ENCODE measurements at regions not wholly inside any gene's neighbourhood (a gene's known extent, or its start where the extent isn't known, plus 50 kb on each side); places are given as distances from the start of the nearest gene placed in this dataset.
"Not testable (repeated sequence)": the region's sequence is repeated elsewhere in the genome, so short reads cannot be mapped to it uniquely, and the experiment has no call there.

DNA sequence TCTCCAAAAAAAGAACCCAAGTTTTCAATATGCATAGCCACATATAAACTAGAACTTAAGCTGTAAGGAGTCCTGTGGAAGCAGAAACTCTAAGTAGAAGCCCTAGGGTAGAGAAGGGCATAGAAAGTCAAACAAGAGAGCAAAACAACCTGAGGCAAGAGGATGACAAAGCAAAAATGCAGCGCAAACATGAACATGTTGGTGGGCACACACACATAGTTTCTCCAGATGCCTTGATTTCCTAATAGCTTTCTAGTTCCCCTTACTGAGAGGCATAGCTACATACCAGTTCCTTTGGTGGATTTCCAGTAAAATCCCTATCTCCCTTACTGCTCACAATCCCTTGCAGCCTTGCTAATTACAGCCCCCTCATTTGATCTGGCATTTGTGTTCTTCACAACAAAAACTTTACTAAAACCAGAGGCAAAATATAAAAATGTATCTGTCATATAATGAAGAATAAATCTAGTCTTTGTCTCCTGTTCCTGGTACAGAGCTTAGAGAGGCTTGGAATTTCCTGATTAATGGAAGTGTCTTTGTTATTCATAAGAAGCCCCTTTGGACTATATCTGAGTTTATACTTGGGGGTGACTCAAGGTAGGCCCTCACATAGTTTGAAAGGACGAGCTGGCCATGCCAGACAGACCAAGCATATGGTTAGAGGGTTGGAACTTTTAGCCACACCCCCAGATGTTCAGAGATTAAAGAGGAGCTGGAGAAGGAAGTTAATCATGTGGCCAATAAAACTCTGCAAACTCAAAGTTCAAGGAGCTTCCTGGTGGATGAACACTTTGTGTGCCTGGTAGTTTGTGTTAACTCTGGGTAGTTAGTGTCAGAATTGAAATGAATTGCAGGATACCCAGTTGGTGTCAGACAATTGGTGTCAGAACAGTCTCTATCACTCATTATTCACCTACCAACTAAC is 52.7 kb upstream of the ZCCHC13 start:
- DNase-seq, result no peak

DNA sequence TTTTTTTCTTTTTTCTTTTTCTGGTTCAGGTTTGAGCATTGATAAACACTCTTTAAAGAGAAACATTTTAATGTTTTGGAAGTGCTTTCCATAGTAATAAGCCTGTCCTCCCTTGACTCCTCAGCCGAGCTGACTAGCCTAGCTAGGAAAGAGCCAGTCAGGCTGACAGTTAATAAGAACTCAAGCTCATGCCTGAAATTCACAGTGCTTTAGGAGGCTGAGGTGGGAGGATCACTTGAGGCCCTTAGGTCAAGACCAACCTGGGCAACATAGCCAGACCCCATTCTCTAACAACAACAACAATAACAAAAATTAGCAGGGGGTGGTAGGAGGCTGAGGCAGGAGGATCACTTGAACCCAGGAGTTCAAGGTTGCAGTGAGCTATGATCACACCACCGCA is 53.4 kb upstream of the ZCCHC13 start:
- DNase-seq, result no peak

DNA sequence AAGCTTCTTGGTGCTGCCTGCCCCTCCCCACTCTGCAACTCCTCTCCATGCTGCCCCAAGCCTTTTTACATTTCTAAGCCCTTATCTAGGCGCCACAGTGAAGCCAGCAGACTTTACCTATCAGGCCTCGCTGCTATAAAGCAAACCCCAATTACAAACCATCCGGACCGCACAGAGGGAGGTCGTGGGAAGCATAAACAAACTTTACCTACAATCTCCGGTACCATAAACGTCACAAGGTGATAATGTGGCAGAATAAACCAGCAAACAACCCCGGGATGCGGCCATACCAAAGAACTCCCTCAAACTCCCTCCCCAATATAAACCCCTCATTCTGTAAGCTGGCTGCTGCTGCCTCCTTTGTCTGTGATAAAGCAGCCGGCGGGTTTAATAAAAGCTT is 54.0 kb upstream of the ZCCHC13 start:
- DNase-seq, result no peak

DNA sequence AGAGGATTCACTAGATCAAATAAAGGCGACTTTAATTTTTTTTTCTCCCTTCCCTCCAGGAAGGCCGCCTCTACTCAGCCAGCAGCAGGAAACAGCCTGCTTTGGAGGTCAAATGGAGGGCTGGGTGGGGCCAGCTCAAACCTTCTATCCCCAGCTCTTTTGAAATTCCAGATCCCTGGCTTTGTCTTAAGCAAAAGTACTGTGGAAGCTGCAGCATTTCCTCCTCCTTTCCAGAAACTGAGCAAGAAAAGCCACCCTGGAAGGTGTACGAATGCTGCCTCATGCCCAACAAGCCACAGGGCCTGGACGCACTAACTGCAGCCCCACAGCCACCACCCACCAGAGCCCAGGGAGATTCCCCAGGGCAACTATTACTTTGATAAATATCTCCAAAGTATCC is 55.1 kb upstream of the ZCCHC13 start:
- DNase-seq, result no peak

GRCh38 chrX:74246524-74246923 is 57.5 kb upstream of the ZCCHC13 start:
- DNase-seq, result no peak

DNA sequence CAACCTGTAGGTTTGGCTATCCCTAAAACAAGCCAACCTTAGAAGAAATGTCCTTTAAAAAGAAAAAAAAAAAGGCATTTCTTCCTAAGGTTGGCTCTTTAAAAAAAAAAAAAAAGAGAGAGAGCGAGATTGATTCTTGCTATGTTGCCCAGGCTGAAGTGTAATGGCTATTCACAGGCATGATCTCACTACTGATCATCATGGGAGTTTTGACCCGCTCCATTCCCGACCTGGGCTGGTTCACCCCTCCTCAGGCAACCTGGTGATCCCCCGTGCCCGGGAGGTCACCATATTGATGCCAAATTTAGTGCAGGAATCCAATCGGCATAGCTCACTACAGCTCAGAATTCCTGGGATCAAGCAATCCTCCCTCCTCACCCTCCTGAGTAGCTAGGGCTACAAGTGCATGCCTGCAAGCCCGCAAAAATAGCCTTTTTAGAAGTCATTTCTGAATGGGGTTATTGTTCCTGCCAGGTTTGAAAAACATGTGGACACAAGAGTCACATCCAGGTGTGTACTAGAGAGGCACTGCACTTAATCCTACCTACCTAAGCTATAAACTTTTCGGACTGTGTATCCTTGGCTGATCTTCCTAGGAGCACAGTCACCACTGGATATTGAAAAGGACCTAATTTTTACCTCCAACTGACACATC is 61.4 kb upstream of the ZCCHC13 start:
- no peak for DNase-seq

- no peak for DNase-seq
Observed at GRCh38 chrX:74242050-74242449, 61.9 kb upstream of the ZCCHC13 start.

GRCh38 chrX:74238771-74239170 is 65.2 kb upstream of the ZCCHC13 start:
- DNase-seq, result no peak

- no peak for DNase-seq
Observed at GRCh38 chrX:74234818-74235217, 69.2 kb upstream of the ZCCHC13 start.

DNA sequence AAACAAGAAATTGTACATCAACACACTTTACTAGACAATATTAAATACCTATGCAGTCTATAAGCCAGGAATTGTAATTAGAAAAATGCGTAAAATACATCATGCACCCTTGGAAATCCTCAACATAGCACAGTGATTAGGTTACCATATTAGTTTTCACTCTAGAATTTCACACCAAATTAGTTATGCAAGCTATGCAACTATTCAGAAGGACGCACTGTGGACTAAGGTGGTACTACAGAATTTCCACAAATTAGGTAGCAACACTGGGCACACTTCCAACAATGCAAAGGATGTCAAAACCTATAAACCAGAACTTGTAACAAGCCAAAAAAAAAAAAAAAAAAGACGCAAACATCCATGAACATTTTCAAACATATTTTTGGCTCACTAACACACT is 71.1 kb upstream of the ZCCHC13 start:
- no peak for DNase-seq

DNA sequence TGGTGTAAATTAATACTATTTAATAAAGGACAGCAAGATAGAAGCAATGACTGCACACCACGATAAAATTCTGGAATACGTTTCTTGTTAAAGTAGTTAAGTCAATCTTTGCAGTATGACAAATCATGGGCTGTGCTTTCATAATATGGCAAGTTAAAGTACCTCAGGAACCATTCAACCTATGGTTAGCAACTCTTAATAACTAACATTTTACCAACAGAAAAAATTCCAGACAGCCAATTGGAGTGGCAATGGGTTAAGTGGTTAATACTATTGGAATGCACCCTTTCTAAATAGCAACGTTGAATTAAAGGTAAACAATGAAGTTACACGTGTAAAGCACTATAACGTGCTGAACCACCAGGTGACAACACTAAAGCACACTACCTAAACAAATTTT is 72.4 kb upstream of the ZCCHC13 start:
- no peak for DNase-seq

DNA sequence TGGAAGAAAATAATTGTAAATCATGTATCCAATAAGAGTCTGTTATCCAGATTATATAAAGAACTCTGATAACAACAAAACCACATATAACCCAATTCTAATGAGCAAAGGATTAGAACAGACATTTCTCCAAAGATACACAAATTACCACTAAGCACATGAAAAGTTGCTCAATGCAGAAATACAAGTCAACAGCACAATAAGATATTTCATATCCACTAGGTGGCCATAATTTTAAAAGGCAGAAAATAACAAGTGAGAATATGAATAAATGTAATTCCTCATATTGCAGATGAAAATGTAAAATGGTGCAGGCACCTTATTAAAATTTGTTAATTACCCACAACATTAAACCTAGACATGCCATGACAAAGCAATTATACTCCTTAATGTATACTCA is 73.9 kb upstream of the ZCCHC13 start:
- no peak for DNase-seq

- no peak for DNase-seq
Observed at GRCh38 chrX:74225111-74225510, 78.9 kb upstream of the ZCCHC13 start.

DNA sequence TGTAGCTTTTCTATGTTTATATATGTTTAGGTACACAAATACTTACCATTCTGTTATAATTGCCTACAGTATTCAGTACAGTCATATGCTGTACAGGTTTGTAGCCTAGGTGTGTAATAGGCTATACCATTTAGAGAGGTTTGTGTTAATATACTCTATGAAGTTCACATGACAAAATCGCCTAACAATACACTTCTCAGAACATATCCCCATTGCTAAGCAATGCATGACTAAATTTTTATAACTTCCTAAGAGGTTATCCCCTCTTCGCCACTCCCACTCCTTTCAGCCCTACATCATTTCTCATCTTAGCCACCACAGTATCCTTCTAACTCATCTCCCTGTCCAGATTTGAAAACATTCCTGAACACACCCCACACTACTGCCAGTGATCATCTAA is 83.7 kb upstream of the ZCCHC13 start:
- DNase-seq, result no peak

GRCh38 chrX:74218895-74219294 is 85.1 kb upstream of the ZCCHC13 start:
- DNase-seq, result no peak

GRCh38 chrX:74216421-74216820 is 87.6 kb upstream of the ZCCHC13 start:
- DNase-seq, result no peak

DNA sequence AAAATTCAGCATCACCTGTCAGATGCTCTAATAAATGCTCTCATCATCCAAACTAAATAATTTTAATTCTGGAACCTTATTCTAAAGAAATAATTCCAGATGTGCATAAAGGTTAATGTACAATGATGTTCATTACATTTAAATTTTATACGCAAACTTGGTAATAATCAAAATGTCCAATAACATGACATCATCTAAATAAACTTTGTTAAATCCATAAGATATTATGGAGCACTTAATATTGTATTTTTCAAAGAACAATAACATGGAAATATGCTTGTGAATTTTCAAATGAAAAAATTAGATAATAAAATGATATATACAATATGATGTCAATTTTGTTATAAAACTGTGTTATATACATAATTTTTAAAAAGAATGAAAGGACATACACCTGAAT is 92.1 kb upstream of the ZCCHC13 start:
- no peak for DNase-seq

DNA sequence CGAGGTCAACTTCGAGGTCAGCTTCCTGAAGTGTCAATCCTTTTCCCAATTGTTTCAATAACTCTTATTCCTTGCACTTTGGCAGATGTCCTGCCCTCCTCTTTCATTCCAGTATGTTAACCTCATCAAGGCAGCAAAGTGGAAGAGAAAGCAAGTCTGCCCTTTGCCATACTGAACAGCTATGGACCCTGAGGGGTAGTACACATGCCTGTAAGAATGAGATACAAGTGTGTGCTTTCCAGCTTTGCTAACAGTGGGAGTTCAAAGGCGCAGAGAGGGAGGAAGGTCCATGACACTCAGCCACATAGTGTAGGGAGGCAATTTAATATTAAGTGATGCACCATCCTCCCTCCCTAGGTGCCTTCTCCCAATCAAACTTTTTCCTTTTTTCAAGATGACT is 96.4 kb upstream of the ZCCHC13 start:
- DNase-seq, result no peak

- DNase-seq, result no peak
Observed at GRCh38 chrX:74195605-74196004, 108.4 kb upstream of the ZCCHC13 start.

DNA sequence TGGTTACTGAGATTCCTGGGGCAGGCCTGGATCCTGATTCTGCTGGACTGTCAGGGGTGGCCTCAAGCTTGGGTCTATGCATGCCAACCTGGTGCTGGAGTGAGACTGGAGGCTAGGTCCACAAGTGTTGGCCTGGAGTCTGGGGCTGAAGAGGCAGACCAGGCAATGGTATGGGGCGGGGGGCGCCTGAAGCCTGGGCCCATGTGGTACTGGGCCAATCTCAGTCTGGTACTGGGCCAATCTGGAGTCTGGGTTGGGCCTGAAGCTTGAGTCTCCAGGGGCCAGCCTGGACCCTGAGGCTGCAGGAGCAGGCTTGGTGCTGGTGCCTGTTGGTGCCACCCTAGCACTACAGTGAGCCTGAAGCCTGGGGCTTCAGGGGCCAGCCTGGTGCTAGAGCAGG is 108.9 kb upstream of the ZCCHC13 start:
- DNase-seq, result no peak

- DNase-seq, result no peak
Observed at GRCh38 chrX:74187211-74187610, 116.8 kb upstream of the ZCCHC13 start.

DNA sequence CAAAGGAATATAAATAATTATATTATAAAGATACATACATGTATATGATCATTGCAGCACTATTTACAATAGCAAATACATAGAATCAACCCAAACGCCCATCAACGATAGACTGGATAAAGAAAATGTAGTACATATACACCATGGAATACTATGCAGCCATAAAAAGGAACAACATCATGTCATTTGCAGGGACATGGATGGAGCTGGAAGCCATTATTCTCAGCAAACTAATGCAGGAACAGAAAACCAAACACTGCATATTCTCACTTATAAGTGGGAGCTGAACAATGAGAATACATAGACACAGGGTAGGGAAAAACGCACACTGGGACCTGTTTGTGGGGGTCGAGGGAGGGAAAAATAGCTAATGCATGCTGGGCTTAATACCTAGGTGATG is 120.9 kb upstream of the ZCCHC13 start:
- DNase-seq, result not testable (repeated sequence)

GRCh38 chrX:74181976-74182375 is 122.0 kb upstream of the ZCCHC13 start:
- DNase-seq, result not testable (repeated sequence)

- DNase-seq, result no peak
Observed at GRCh38 chrX:74180716-74181115, 123.3 kb upstream of the ZCCHC13 start.

GRCh38 chrX:74179990-74180389 is 124.0 kb upstream of the ZCCHC13 start:
- DNase-seq, result no peak

Data from NCI-H446 treated with DMSO at 0.1 percent for 48 hours (cell line).